Vagina (tissue), 2 donors: ENCODE measurements at regions not wholly inside any gene's neighbourhood (a gene's known extent, or its start where the extent isn't known, plus 50 kb on each side); places are given as distances from the start of the nearest gene placed in this dataset.

Experiments
- CTCF ChIP-seq, 3 experiments: fragments of 450-650 bp in 2 of 3; fragments of 200-600 bp in 1 of 3; sonication (generic) in 1 of 3; IDR thresholded peaks; one replicate each; pipeline ENCODE4 v1.5.1; 2017 to 2019; ENCODE audit warnings: antibody characterized with exemption in 3 of 3, mild to moderate bottlenecking in 2 of 3, moderate library complexity in 2 of 3
- POLR2A ChIP-seq, 2 donors: fragments of 450-650 bp; IDR thresholded peaks; one replicate each; pipeline ENCODE4 v1.6.1; 2017; ENCODE audit warnings: antibody characterized with exemption in 2 of 2, mild to moderate bottlenecking in 2 of 2, moderate library complexity in 2 of 2

GRCh38 chr2:20917287-20917660, 94.4 kb upstream of the LDAH start:
- TF ChIP-seq POLR2A (IDR thresholded peaks at IDR 0.05) (no peak), CTCF (IDR thresholded peaks at IDR 0.05) (no peak)
